ENCODE measurements at regions not wholly inside any gene's neighbourhood (a gene's known extent, or its start where the extent isn't known, plus 50 kb on each side); places are given as distances from the start of the nearest gene placed in this dataset.

DNA sequence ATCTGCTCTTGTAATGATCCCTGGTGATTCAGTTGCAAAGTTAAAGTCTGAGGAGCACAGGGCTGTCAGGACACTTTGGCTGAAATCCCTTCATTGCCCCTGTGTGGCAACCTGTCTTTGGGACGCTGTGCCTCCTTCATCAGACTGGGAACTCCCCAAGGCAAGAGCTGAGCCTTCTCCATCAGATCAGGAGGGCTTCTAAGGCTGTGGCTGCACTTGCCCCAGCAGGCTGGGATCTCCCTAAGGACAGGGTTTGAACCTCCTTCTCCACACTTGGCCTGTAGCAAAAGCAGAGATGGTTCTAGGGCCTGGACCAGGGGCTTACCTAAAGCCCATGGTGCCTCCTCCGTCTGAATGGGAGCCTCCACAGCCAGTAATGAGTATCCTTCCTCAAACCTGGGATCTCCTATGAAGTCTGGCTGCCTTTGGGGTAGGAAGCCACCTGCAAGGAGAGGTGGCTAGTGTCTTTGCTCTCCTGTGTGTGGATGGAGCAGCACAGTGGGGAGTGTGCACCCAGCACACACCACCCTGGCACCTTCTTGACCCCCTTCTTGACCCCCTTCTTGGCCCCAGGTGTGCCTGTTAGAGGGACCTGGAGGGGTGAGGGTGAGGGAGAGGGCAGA, 79.0 kb upstream of the NKD1 start:
- no peak overlapping the region for H3K27ac Mint-ChIP-seq
- Histone ChIP-seq H3K27ac (ENCODE audit: insufficient read length, low read depth, low read length) (no peak overlapping the region), H2BK20ac (ENCODE audit: low read depth, low read length, poor library complexity, severe bottlenecking) (no peak overlapping the region), H3K27me3 (ENCODE audit: insufficient read depth, low read length) (peaks cover 8% of the 10 kb centered on the region; the same call in 1 of the 2 replicates), H2BK12ac (ENCODE audit: insufficient read length, low read depth, low read length) (no peak overlapping the region), H2BK120ac (ENCODE audit: low read depth, low read length, poor library complexity, severe bottlenecking) (no peak overlapping the region), H3K14ac (ENCODE audit: insufficient read depth, low read length) (no peak overlapping the region), H3K9me3 (ENCODE audit: control insufficient read depth, low read depth, low read length) (no peaks in the 10 kb centered on the region), H3K79me2 (ENCODE audit: insufficient read depth, low read length) (no peaks in the 10 kb centered on the region), H4K8ac (replicated peaks; ENCODE audit: insufficient read length, low read depth, low read length) (no peak overlapping the region), H3K4me2 (ENCODE audit: insufficient read depth, insufficient read length, low read length) (no peak overlapping the region), H4K5ac (ENCODE audit: insufficient read length, low read depth, low read length) (no peak overlapping the region), H3T11ph (ENCODE audit: low read length) (no peak overlapping the region), H3K56ac (ENCODE audit: insufficient read length, low read depth, low read length) (no peak overlapping the region), H2BK5ac (ENCODE audit: insufficient read length, low read length) (no peak overlapping the region), H2BK15ac (ENCODE audit: low read depth, low read length) (no peak overlapping the region), H3K23ac (ENCODE audit: insufficient read length, low read depth, low read length) (no peak overlapping the region), H3K4me1 (ENCODE audit: insufficient read depth, low read length) (peaks cover 12% of the 10 kb centered on the region; the same call in 1 of the 2 replicates), H2AK5ac (ENCODE audit: insufficient read length, low read length) (no peak overlapping the region), H4K20me1 (ENCODE audit: control insufficient read depth, insufficient read depth, insufficient read length) (no peaks in the 10 kb centered on the region), H4K91ac (ENCODE audit: insufficient read length, low read depth, low read length) (no peak overlapping the region), H3K9ac (ENCODE audit: extremely low read depth, insufficient read length, low read length) (no peak overlapping the region), H2AFZ (ENCODE audit: low read length) (no peak overlapping the region), H3K4ac (ENCODE audit: low read depth, low read length) (no peak overlapping the region), H3K23me2 (ENCODE audit: insufficient read length, low read depth, low read length, poor library complexity, severe bottlenecking) (no peaks in the 10 kb centered on the region), H3K18ac (ENCODE audit: insufficient read length, low read depth, low read length) (no peak overlapping the region), H3K79me1 (ENCODE audit: insufficient read depth, low read depth, low read length, poor library complexity, severe bottlenecking) (no peaks in the 10 kb centered on the region)
- WGBS (ENCODE audit: extremely low coverage, insufficient read length, low lambda C conversion rate): no CpG with 5 or more reads among the region's 2 CpGs
- H3K9me3 Mint-ChIP-seq: peaks cover 0 to 2% of the 10 kb centered on the region in 2 experiments; a peak in 2 of 5 replicates
- peaks cover 66% of the 10 kb centered on the region for H3K27me3 Mint-ChIP-seq (ENCODE audit: low read depth)
- peak overlapping the region; percentile 9 to 42; a peak in 1 of 5 replicates for H3K4me3 Mint-ChIP-seq
- no peak for DNase-seq
- H3K4me1 Mint-ChIP-seq: peaks cover 38 to 40% of the 10 kb centered on the region in 2 experiments
- no peaks in the 10 kb centered on the region; a peak in 1 of 7 replicates for H3K36me3 Mint-ChIP-seq (ENCODE audit: insufficient read depth in 1 of 3, low read depth in 3 of 3)
- TF ChIP-seq, protein P1, sequence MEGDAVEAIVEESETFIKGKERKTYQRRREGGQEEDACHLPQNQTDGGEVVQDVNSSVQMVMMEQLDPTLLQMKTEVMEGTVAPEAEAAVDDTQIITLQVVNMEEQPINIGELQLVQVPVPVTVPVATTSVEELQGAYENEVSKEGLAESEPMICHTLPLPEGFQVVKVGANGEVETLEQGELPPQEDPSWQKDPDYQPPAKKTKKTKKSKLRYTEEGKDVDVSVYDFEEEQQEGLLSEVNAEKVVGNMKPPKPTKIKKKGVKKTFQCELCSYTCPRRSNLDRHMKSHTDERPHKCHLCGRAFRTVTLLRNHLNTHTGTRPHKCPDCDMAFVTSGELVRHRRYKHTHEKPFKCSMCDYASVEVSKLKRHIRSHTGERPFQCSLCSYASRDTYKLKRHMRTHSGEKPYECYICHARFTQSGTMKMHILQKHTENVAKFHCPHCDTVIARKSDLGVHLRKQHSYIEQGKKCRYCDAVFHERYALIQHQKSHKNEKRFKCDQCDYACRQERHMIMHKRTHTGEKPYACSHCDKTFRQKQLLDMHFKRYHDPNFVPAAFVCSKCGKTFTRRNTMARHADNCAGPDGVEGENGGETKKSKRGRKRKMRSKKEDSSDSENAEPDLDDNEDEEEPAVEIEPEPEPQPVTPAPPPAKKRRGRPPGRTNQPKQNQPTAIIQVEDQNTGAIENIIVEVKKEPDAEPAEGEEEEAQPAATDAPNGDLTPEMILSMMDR (conservative IDR thresholded peaks at IDR 0.05): no peak

Data from H9 (cell line).